ENCODE measurements at regions not wholly inside any gene's neighbourhood (a gene's known extent, or its start where the extent isn't known, plus 50 kb on each side); places are given as distances from the start of the nearest gene placed in this dataset.
A peak's percentile ranks its signal among the peaks of the same experiment; 100 is the strongest.

DNA sequence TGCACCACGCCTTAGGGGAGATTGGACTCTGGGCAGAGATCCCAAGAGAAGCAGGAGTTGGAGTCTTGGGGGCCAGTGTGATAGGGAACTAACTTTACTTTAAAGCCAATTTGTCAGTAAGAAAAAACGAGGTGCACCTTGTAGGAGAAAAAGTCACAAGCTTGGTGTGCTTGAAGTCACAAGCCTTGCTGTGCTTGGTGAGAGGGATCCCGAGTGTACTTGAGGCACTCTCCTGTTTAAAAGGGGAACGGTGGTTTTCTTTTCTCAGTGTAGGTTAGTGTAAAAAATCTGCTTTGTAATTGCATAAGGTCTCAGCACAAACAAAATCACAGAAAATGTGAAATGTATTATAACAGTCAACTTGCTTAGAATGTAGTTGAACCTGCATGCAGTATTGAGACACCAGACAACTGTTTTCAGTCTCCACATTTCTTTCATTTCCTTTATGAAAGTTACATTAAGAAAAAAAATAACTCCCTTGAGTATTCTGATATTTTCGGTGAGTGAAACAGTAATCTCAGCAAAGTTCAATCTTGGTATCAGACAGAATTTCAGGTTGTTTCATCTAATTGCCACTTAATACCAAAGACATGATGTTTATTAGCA is 111.1 kb upstream of the DUSP22 start:
- ChIA-PET SMC1A (ENCODE audit: uncharacterized antibody, unreplicated experiment) (interaction anchor here (1.2 to 25.0 kb wide), 5 partner anchors 12 to 38 kb away, joined by 3 to 748 read pairs (median 4); no protein-coding TSS in a partner anchor), CTCF (interaction anchor here (1.0 to 2.2 kb wide), 8 partner anchors 8 to 412 kb away, joined by 3 to 15 read pairs (median 6); no protein-coding TSS in a partner anchor), POLR2A (no interaction called here), RAD21 (ENCODE audit: unreplicated experiment) (interaction anchor here (1.2 to 1.9 kb wide), 3 partner anchors 30 to 37 kb away, joined by 4 to 7 read pairs (median 4); no protein-coding TSS in a partner anchor)
- peak overlapping the region; percentile 82 for H3K27ac ChIP-seq (ENCODE audit: control insufficient read depth, insufficient read depth)
- H3K4me1 ChIP-seq (ENCODE audit: control insufficient read depth, insufficient read depth, low read length), result peaks cover 29% of the 10 kb centered on the region
- BruUV-seq (replicated peaks), result no TSS peak
- H3K27me3 ChIP-seq (replicated peaks in 1 of 2; ENCODE audit: control insufficient read depth in 2 of 2, insufficient read depth in 2 of 2, low read length in 1 of 2), result no peaks in the 10 kb centered on the region; a peak in 1 of 4 replicates
- peaks cover 4% of the 10 kb centered on the region; the same call in 1 of the 3 replicates for H3K9me3 ChIP-seq (replicated peaks; ENCODE audit: control insufficient read depth, insufficient read depth, low read length)
- no peaks in the 10 kb centered on the region for H3K79me2 ChIP-seq (ENCODE audit: control insufficient read depth, insufficient read depth, low read length)
- 1% methylated on average over 5 of the region's 5 CpGs for WGBS (ENCODE audit: insufficient coverage, insufficient replicate concordance, low lambda C conversion rate, missing lambda C conversion rate)
- H3K36me3 ChIP-seq (ENCODE audit: control insufficient read depth in 2 of 2, insufficient read depth in 2 of 2, low read length in 1 of 2), result no peaks in the 10 kb centered on the region
- peak overlapping the region; percentile 68 for H3K9ac ChIP-seq (ENCODE audit: control insufficient read depth, insufficient read depth, low read length)
- intact Hi-C loops (cut with micrococcal nuclease; ENCODE audit: unreplicated experiment) (no loop called here), in situ Hi-C loops (cut with MboI) (no loop called here)
- FAIRE-seq, result peak; percentile 84
- H4K20me1 ChIP-seq (ENCODE audit: control insufficient read depth, insufficient read depth), result no peaks in the 10 kb centered on the region
- peak overlapping the region; percentile 49 for H3K4me2 ChIP-seq (ENCODE audit: control insufficient read depth, insufficient read depth)
- H2AFZ ChIP-seq (ENCODE audit: control insufficient read depth, low read depth, low read length), result peak overlapping the region; percentile 39
- peak; percentile 65 for DNase-seq (ENCODE audit: low read depth, low spot score)
- ATAC-seq, result peak; percentile 86
- H3K4me3 ChIP-seq, result peak overlapping the region; percentile 19
- TF ChIP-seq SPI1 (IDR thresholded peaks at IDR 0.05; ENCODE audit: borderline replicate concordance, insufficient read depth, low read depth, low read length) (0 out of 2 replicates have a peak, but pooled peaks have one; percentile 17), IRF4 (IDR thresholded peaks at IDR 0.05; ENCODE audit: low read depth, low read length) (0 out of 2 replicates have a peak, but pooled peaks have one; percentile 28), ZNF24 (IDR thresholded peaks at IDR 0.05) (no peak), SP1 (IDR thresholded peaks at IDR 0.05; ENCODE audit: low read depth, low read length) (peak; percentile 12), NFIC (IDR thresholded peaks at IDR 0.05; ENCODE audit: low read depth, low read length) (peak; percentile 92), ATF7 (IDR thresholded peaks at IDR 0.05; ENCODE audit: low read depth) (0 out of 2 replicates have a peak, but pooled peaks have one; percentile 30), IKZF1 (conservative IDR thresholded peaks at IDR 0.05) (peak; percentile 12; the same call in 1 of the 2 replicates), SMC3 (IDR thresholded peaks at IDR 0.05; ENCODE audit: borderline replicate concordance, low read length) (0 out of 2 replicates have a peak, but pooled peaks have one; percentile 3), ASH2L (IDR thresholded peaks at IDR 0.05; ENCODE audit: borderline replicate concordance, low read depth) (0 out of 2 replicates have a peak, but pooled peaks have one; percentile 37), NR2C2 (IDR thresholded peaks at IDR 0.05; ENCODE audit: borderline replicate concordance, control insufficient read depth, insufficient read length, low read depth) (no peak), MTA3 (IDR thresholded peaks at IDR 0.05; ENCODE audit: borderline replicate concordance, low read length) (peak; percentile 61; the same call in 1 of the 2 replicates)
- TF ChIP-seq, protein P1, sequence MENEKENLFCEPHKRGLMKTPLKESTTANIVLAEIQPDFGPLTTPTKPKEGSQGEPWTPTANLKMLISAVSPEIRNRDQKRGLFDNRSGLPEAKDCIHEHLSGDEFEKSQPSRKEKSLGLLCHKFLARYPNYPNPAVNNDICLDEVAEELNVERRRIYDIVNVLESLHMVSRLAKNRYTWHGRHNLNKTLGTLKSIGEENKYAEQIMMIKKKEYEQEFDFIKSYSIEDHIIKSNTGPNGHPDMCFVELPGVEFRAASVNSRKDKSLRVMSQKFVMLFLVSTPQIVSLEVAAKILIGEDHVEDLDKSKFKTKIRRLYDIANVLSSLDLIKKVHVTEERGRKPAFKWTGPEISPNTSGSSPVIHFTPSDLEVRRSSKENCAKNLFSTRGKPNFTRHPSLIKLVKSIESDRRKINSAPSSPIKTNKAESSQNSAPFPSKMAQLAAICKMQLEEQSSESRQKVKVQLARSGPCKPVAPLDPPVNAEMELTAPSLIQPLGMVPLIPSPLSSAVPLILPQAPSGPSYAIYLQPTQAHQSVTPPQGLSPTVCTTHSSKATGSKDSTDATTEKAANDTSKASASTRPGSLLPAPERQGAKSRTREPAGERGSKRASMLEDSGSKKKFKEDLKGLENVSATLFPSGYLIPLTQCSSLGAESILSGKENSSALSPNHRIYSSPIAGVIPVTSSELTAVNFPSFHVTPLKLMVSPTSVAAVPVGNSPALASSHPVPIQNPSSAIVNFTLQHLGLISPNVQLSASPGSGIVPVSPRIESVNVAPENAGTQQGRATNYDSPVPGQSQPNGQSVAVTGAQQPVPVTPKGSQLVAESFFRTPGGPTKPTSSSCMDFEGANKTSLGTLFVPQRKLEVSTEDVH (IDR thresholded peaks at IDR 0.05; ENCODE audit: low read depth, partially characterized antibody), result no peak
- TF ChIP-seq, protein P2, sequence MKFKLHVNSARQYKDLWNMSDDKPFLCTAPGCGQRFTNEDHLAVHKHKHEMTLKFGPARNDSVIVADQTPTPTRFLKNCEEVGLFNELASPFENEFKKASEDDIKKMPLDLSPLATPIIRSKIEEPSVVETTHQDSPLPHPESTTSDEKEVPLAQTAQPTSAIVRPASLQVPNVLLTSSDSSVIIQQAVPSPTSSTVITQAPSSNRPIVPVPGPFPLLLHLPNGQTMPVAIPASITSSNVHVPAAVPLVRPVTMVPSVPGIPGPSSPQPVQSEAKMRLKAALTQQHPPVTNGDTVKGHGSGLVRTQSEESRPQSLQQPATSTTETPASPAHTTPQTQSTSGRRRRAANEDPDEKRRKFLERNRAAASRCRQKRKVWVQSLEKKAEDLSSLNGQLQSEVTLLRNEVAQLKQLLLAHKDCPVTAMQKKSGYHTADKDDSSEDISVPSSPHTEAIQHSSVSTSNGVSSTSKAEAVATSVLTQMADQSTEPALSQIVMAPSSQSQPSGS (IDR thresholded peaks at IDR 0.05; ENCODE audit: low read length), result peak; percentile 72; the same call in 1 of the 2 replicates
- TF ChIP-seq, protein P3, sequence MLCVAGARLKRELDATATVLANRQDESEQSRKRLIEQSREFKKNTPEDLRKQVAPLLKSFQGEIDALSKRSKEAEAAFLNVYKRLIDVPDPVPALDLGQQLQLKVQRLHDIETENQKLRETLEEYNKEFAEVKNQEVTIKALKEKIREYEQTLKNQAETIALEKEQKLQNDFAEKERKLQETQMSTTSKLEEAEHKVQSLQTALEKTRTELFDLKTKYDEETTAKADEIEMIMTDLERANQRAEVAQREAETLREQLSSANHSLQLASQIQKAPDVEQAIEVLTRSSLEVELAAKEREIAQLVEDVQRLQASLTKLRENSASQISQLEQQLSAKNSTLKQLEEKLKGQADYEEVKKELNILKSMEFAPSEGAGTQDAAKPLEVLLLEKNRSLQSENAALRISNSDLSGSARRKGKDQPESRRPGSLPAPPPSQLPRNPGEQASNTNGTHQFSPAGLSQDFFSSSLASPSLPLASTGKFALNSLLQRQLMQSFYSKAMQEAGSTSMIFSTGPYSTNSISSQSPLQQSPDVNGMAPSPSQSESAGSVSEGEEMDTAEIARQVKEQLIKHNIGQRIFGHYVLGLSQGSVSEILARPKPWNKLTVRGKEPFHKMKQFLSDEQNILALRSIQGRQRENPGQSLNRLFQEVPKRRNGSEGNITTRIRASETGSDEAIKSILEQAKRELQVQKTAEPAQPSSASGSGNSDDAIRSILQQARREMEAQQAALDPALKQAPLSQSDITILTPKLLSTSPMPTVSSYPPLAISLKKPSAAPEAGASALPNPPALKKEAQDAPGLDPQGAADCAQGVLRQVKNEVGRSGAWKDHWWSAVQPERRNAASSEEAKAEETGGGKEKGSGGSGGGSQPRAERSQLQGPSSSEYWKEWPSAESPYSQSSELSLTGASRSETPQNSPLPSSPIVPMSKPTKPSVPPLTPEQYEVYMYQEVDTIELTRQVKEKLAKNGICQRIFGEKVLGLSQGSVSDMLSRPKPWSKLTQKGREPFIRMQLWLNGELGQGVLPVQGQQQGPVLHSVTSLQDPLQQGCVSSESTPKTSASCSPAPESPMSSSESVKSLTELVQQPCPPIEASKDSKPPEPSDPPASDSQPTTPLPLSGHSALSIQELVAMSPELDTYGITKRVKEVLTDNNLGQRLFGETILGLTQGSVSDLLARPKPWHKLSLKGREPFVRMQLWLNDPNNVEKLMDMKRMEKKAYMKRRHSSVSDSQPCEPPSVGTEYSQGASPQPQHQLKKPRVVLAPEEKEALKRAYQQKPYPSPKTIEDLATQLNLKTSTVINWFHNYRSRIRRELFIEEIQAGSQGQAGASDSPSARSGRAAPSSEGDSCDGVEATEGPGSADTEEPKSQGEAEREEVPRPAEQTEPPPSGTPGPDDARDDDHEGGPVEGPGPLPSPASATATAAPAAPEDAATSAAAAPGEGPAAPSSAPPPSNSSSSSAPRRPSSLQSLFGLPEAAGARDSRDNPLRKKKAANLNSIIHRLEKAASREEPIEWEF (IDR thresholded peaks at IDR 0.05; ENCODE audit: insufficient replicate concordance, low read depth, low read length), result peak; percentile 45
